GM21825 (cell line): ENCODE measurements at regions not wholly inside any gene's neighbourhood (a gene's known extent, or its start where the extent isn't known, plus 50 kb on each side); places are given as distances from the start of the nearest gene placed in this dataset.

Experiments used
- ATAC-seq: cut with Tn5 transposase; IDR thresholded peaks from one replicate; pipeline ENCODE4 v1.9.1; 2021; ENCODE audit warnings: mild to moderate bottlenecking, moderate library complexity; ENCODE audit not compliant: unreplicated experiment

DNA sequence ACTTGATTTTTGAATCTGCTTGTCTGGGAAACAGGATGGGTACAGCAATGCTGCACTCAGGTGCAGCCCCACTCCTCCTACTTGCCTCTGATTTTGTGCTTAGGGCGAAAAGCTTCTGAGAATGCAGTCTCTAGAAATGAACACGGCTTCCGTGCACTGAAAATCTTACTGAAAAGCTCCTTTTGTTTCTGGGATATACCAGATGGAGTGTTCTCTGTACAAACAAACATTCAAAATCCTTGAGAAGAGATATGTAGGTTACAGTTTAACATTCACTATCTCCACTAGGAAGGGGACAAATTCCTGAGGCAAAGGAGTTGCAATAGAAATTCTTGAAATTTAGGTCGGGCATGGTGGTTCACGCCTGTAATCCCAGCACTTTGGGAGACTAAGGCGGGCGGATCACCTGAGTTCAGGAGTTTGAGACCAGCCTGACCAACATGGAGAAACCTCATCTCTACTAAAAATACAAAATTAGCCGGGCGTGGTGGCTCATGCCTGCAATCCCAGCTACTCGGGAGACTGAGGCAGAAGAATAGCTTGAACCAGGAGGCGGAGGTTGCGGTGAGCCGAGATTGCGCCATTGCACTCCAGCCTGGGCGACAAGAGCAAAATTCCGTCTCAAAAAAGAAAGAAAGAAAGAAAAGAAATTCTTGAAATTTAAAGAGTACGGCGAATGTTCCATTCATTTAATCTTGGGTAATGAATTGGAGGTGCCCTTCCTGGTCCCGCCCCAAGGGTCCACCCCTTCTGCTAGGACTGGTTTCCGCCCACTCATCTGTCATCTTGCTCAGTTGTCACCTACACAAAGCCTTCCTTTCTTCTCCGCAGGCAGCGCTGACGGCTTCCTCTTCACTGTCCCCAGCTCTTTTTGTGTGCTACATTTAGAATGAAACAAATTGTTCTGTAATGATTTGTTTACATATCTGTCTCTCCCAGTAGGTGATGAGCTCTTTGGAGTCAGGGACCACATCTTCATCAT, 92.4 kb downstream of the SOCS6 start:
- ATAC-seq, result no peak
